Motor neuron (in vitro differentiated cells): ENCODE measurements at regions not wholly inside any gene's neighbourhood (a gene's known extent, or its start where the extent isn't known, plus 50 kb on each side); places are given as distances from the start of the nearest gene placed in this dataset.
"Not testable (repeated sequence)": the region's sequence is repeated elsewhere in the genome, so short reads cannot be mapped to it uniquely, and the experiment has no call there.

Source experiments
- ATAC-seq, 8 experiments: fragments of 200-7000 bp; cut with Tn5 transposase; replicated peaks in 6 of 8; 2 replicates each; pipeline ENCODE4 v1.8.0; 2021; ENCODE audit warnings: mild to moderate bottlenecking in 8 of 8, moderate library complexity in 8 of 8
- H3K27ac ChIP-seq, 2 donors: fragments of 250-450 bp; sonication (Bioruptor Pico); 2 replicates each; pipeline ENCODE4 v1.9.0; 2021; ENCODE audit warnings: antibody characterized with exemption in 2 of 2, mild to moderate bottlenecking in 2 of 2, moderate library complexity in 1 of 2
- H3K4me1 ChIP-seq, 2 donors: fragments of 250-450 bp; sonication (Bioruptor Pico); replicated peaks in 1 of 2; 2 replicates each; pipeline ENCODE4 v1.6.1; 2021; ENCODE audit warnings: antibody characterized with exemption in 2 of 2, mild to moderate bottlenecking in 2 of 2, moderate library complexity in 1 of 2
- H3K4me3 ChIP-seq, 5 donors: fragments of 250-450 bp; sonication (Bioruptor Pico); 2 replicates each; pipeline ENCODE4 v1.9.0; 2021; ENCODE audit warnings: antibody characterized with exemption in 5 of 5, mild to moderate bottlenecking in 5 of 5, moderate library complexity in 4 of 5
- WGBS, 10 experiments: fragments of 450-650 bp; shearing (Covaris generic); methylation state at CpG; one replicate each; pipeline ENCODE4 v1.0.0; 2022; 5-methylcytosine and 5-hydroxymethylcytosine counted together
- in situ Hi-C, 9 experiments: fragments of 400-800 bp; cut with MboI; loops; one replicate each; pipeline ENCODE4 v1.15.0; 2021; ENCODE audit warnings: low sequenced_read_pairs in 9 of 9, low pct_unique_long_range_greater_than_20kb in 2 of 9; ENCODE audit not compliant: unreplicated experiment in 9 of 9

- H3K4me1 ChIP-seq, in situ Hi-C loops, H3K4me3 ChIP-seq, ATAC-seq, H3K27ac ChIP-seq: not testable (repeated sequence)
- WGBS, 10 experiments = 12 to 100% (median 100%) methylated on average over 1 to 7 of the region's 31 CpGs; no CpG with 5 or more reads in 7 of the 10 experiments
Observed at GRCh38 chr13:82164780-82165395, 1717.4 kb downstream of the SLITRK1 start.

GRCh38 chr13:82147526-82147925 is 1734.7 kb downstream of the SLITRK1 start:
- H3K27ac ChIP-seq = no peak overlapping the region
- H3K4me3 ChIP-seq = no peak overlapping the region
- in situ Hi-C loops = no loop called here
- no peaks in the 10 kb centered on the region for H3K4me1 ChIP-seq
- ATAC-seq = no peak

- Histone ChIP-seq H3K4me1 (no peaks in the 10 kb centered on the region), H3K27ac (no peak overlapping the region), H3K4me3 (no peak overlapping the region)
- in situ Hi-C loops = no loop called here
- 0 to 91% (median 82%) methylated on average over 1 to 2 of the region's 2 CpGs; no CpG with 5 or more reads in 4 of the 10 experiments for WGBS, 10 experiments
- no peak for ATAC-seq
Observed at GRCh38 chr13:82136880-82137279, 1745.4 kb downstream of the SLITRK1 start.

GRCh38 chr13:82129281-82129680 is 1753.0 kb downstream of the SLITRK1 start:
- 0 to 91% (median 33%) methylated on average over 1 of the region's 1 CpG; no CpG with 5 or more reads in 2 of the 10 experiments for whole genome bisulfite sequencing, 10 experiments
- Histone ChIP-seq H3K27ac (no peak overlapping the region), H3K4me1 (no peaks in the 10 kb centered on the region), H3K4me3 (no peak overlapping the region)
- no peak for ATAC-seq
- in situ Hi-C loops = no loop called here

- WGBS, 10 experiments = 0 to 95% (median 49%) methylated on average over 2 to 5 of the region's 5 CpGs; no CpG with 5 or more reads in 2 of the 10 experiments
- H3K4me1 ChIP-seq = peaks cover 0 to 7% of the 10 kb centered on the region in 2 donors
- no peak overlapping the region for H3K4me3 ChIP-seq
- in situ Hi-C loops = no loop called here
- no peak for ATAC-seq
- H3K27ac ChIP-seq = no peak overlapping the region
Observed at GRCh38 chr13:82118589-82118988, 1763.7 kb downstream of the SLITRK1 start.

- in situ Hi-C loops = no loop called here
Observed at GRCh38 chr13:82116422-82116989, 1765.8 kb downstream of the SLITRK1 start.

GRCh38 chr13:82115391-82115790 is 1766.9 kb downstream of the SLITRK1 start:
- ATAC-seq = no peak
- in situ Hi-C loops = no loop called here
- H3K27ac ChIP-seq = no peak overlapping the region
- no peak overlapping the region for H3K4me3 ChIP-seq
- WGBS, 10 experiments = 0 to 94% (median 78%) methylated on average over 1 to 3 of the region's 3 CpGs; no CpG with 5 or more reads in 1 of the 10 experiments
- H3K4me1 ChIP-seq = peaks cover 0 to 7% of the 10 kb centered on the region in 2 donors

More at GRCh38 chr13:82116422-82116989, 1765.8 kb downstream of the SLITRK1 start:
- WGBS, 10 experiments = 0 to 100% (median 77%) methylated on average over 1 of the region's 1 CpG; no CpG with 5 or more reads in 1 of the 10 experiments
- no peak for ATAC-seq
- H3K27ac ChIP-seq = no peak overlapping the region
- peaks cover 0 to 7% of the 10 kb centered on the region in 2 donors for H3K4me1 ChIP-seq
- H3K4me3 ChIP-seq = no peak overlapping the region

- H3K27ac ChIP-seq = no peak overlapping the region
- no peak overlapping the region for H3K4me3 ChIP-seq
- WGBS, 10 experiments = 0 to 100% (median 74%) methylated on average over 1 to 5 of the region's 5 CpGs
- peaks cover 0 to 7% of the 10 kb centered on the region in 2 donors for H3K4me1 ChIP-seq
- ATAC-seq = no peak
- in situ Hi-C loops = no loop called here
Observed at GRCh38 chr13:82096256-82096655, 1755.3 kb upstream of the SPRY2 start.

GRCh38 chr13:82092312-82092711 is 1751.4 kb upstream of the SPRY2 start:
- Histone ChIP-seq H3K4me3 (no peak overlapping the region), H3K4me1 (no peaks in the 10 kb centered on the region), H3K27ac (no peak overlapping the region)
- in situ Hi-C loops = no loop called here
- no peak for ATAC-seq
- 10 to 100% (median 96%) methylated on average over 1 to 3 of the region's 3 CpGs for WGBS, 10 experiments

- no peak overlapping the region for H3K4me3 ChIP-seq
- ATAC-seq = no peak
- in situ Hi-C loops = no loop called here
- 0 to 100% (median 53%) methylated on average over 1 of the region's 1 CpG for WGBS, 10 experiments
- no peak overlapping the region for H3K27ac ChIP-seq
- H3K4me1 ChIP-seq = no peaks in the 10 kb centered on the region
Observed at GRCh38 chr13:82088781-82089180, 1747.9 kb upstream of the SPRY2 start.

- WGBS, 10 experiments = 21 to 100% (median 90%) methylated on average over 2 to 5 of the region's 5 CpGs; no CpG with 5 or more reads in 1 of the 10 experiments
- Histone ChIP-seq H3K4me3 (no peak overlapping the region), H3K4me1 (no peaks in the 10 kb centered on the region), H3K27ac (no peak overlapping the region)
- in situ Hi-C loops = no loop called here
- ATAC-seq = peak in 1 of 8 experiments; percentile 54
Observed at GRCh38 chr13:82076496-82076895, 1735.6 kb upstream of the SPRY2 start.

GRCh38 chr13:82070416-82070815 is 1729.5 kb upstream of the SPRY2 start:
- no peak overlapping the region for H3K27ac ChIP-seq
- no peaks in the 10 kb centered on the region for H3K4me1 ChIP-seq
- in situ Hi-C loops = no loop called here
- no peak for ATAC-seq
- 0 to 14% (median 0%) methylated on average over 1 of the region's 1 CpG; no CpG with 5 or more reads in 3 of the 10 experiments for WGBS, 10 experiments
- H3K4me3 ChIP-seq = no peak overlapping the region

GRCh38 chr13:82062772-82063171 is 1721.8 kb upstream of the SPRY2 start:
- Histone ChIP-seq H3K4me3 (no peak overlapping the region), H3K4me1 (no peaks in the 10 kb centered on the region), H3K27ac (no peak overlapping the region)
- WGBS, 10 experiments = 7 to 85% (median 39%) methylated on average over 1 to 4 of the region's 4 CpGs; no CpG with 5 or more reads in 1 of the 10 experiments
- peak in 2 of 8 experiments; percentile 47 to 58 for ATAC-seq
- in situ Hi-C loops = no loop called here

GRCh38 chr13:82058364-82058763 is 1717.4 kb upstream of the SPRY2 start:
- no peak for ATAC-seq
- Histone ChIP-seq H3K4me3 (no peak overlapping the region), H3K27ac (no peak overlapping the region), H3K4me1 (no peaks in the 10 kb centered on the region)
- in situ Hi-C loops = no loop called here
- 0 to 94% (median 81%) methylated on average over 2 of the region's 2 CpGs; no CpG with 5 or more reads in 1 of the 10 experiments for WGBS, 10 experiments
